HK-2 (cell line): ENCODE measurements at regions not wholly inside any gene's neighbourhood (a gene's known extent, or its start where the extent isn't known, plus 50 kb on each side); places are given as distances from the start of the nearest gene placed in this dataset.
"Not testable (repeated sequence)": the region's sequence is repeated elsewhere in the genome, so short reads cannot be mapped to it uniquely, and the experiment has no call there.

Experiments
- DNase-seq: peaks from one replicate; pipeline ENCODE4 v3.0.0-alpha.2; 2018; ENCODE audit not compliant: unreplicated experiment

- no peak for DNase-seq
Measured at GRCh38 chr5:29485333-29485732, 1708.2 kb upstream of the CDH6 start.

GRCh38 chr5:29469581-29469980 lies 1723.9 kb upstream of the CDH6 start:
- no peak for DNase-seq

- no peak for DNase-seq
Measured at GRCh38 chr5:29462241-29462640, 1731.2 kb upstream of the CDH6 start.

GRCh38 chr5:29460971-29461559 lies 1732.4 kb upstream of the CDH6 start:
- DNase-seq: no peak

GRCh38 chr5:29451004-29451403 lies 1742.5 kb upstream of the CDH6 start:
- DNase-seq: not testable (repeated sequence)

GRCh38 chr5:29414681-29415080 lies 1778.8 kb upstream of the CDH6 start:
- DNase-seq: no peak

GRCh38 chr5:29412979-29413378 lies 1780.5 kb upstream of the CDH6 start:
- DNase-seq: no peak

- DNase-seq: no peak
Measured at GRCh38 chr5:29402270-29402669, 1791.2 kb upstream of the CDH6 start.

GRCh38 chr5:29389993-29390392 lies 1803.5 kb upstream of the CDH6 start:
- no peak for DNase-seq

DNA sequence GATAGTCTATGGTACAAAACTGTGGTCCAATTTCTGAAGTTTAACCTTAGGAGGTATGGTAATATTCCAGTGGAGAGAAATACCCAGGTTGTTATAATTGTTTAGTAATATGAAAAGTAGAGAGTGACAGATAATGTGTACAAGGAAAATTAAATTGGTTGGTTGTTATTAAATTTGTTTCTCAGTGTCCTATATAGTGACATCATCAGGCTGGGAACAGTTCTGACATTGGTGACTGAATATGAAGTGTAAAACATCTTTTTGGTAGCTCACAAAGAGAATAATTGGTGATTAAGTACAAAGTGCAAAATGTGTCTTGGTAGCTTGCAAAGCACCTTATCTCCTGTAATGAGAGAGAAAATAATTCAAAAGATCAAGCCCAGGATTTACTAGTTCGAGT lies 1806.1 kb upstream of the CDH6 start:
- no peak for DNase-seq

- no peak for DNase-seq
Measured at GRCh38 chr5:29382780-29383179, 1810.7 kb upstream of the CDH6 start.

GRCh38 chr5:29380029-29380428 lies 1813.5 kb upstream of the CDH6 start:
- DNase-seq: no peak

DNA sequence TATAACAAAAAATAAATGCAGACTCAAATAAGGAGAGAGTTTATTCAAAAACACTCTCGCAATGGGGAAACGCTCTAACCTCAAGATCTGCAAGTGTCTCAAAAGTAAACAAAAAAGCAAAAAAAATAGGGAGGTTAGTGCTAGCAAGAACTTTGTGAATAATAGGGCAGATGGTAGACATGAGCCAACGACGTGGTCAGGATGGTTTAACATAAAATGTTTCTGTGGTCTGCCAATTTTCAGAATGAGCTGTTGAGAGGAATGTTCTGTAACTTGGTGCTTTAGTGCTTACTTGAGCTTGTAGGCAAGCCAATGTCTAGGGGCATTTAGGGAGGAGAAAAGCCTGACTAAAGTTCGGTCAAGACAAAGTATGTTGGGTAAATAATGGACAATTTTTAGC lies 1813.9 kb upstream of the CDH6 start:
- no peak for DNase-seq

- no peak for DNase-seq
Measured at GRCh38 chr5:29378104-29378503, 1815.4 kb upstream of the CDH6 start.

GRCh38 chr5:29370248-29370647 lies 1823.2 kb upstream of the CDH6 start:
- no peak for DNase-seq

- no peak for DNase-seq
Measured at GRCh38 chr5:29367176-29367833, 1826.2 kb upstream of the CDH6 start.

- no peak for DNase-seq
Measured at GRCh38 chr5:29351170-29351569, 1842.3 kb upstream of the CDH6 start.

- no peak for DNase-seq
Measured at GRCh38 chr5:29337030-29337429, 1856.5 kb upstream of the CDH6 start.

DNA sequence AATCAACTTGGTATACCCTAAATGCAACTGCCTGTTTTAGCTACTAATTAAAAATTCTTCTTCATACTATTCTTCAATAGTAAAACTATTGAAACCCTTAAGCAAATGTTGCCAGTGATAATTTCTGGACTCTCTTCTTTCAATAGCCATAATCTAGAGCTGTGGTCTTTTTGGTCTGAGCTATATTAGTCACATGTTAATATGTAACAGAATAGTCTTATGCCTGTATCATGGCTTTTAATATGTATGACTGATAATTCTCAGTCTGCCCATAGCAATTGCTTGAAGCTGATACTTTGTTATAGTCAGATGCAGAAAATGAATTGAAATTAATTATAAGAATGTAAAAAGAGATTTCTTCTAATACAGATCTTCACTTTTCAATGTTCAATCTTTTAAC lies 1871.9 kb upstream of the CDH6 start:
- no peak for DNase-seq

DNA sequence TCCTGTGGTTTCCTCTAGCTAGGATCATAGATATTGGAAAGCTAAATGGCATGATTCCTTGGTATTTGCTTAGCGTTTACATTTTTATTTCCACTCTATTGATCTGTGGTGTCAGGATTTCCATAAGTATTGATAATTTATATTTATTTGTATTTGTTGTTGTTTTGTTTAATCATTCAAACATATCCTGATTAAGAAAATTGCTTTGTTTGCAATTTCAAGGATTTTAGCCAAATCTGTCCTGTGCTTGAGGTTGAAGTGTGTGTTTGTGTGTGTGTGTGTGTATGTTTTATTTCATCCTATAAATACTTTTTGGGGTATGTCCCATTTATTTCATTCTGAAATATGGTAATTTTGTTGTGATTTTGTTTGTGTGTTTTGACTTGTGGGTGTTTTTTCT lies 1884.1 kb upstream of the CDH6 start:
- no peak for DNase-seq

DNA sequence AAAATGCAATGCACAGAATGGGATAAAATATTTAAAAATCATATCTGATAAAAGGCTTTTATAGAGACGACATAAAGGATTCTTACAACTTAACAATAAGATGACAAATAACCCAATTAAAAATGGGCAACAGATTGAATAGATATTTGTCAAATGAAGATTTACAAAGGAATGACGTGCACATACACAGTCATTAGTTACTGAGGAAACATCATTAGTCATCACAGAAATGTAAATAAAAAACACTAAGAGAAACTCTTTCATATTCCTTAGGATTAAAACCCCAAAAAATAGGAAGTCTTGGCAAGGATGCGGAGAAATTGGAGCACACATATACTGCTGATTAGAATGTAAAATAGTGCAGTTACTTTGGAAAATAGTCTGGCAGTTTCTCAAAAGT lies 1886.0 kb upstream of the CDH6 start:
- DNase-seq: no peak

DNA sequence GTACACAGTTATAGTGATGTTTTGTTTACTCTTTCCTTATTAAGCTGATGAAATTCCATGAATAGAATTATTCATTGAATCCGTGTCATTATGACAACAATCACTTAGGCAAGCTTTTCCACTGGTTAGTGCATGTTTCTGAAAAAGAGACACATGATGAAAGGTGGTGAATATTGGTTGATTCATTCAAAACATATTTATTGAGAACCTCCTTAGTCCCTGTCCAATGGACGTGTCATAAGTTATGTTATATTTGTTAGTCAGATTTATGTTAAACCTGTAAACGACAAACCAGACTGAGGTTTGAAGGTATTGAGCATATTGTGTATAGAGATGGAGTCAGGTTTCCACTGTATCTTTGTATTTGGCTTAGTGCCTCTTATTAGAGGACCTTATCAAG lies 1888.9 kb upstream of the CDH6 start:
- no peak for DNase-seq

GRCh38 chr5:29296548-29296947 lies 1896.9 kb upstream of the CDH6 start:
- no peak for DNase-seq

DNA sequence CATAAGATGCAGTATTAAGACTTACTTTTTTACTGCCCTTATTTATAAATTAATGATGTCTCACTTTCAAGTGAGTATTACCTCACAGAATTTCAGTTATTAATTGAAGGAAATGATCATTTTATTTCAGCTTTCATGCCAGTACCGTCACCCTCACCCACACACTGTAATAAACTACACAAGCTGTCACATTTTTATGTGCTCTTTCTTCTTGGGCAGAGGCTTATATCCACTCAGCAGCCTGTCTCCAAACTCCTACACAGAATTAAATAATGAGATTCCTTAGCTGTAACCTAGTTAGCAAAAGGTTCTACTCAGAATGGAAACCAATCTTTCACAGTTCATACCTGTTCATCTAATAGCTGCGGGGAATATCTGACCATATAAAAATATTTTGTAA lies 1915.8 kb upstream of the CDH6 start:
- DNase-seq: no peak
